NB4 (cell line): ENCODE measurements at regions not wholly inside any gene's neighbourhood (a gene's known extent, or its start where the extent isn't known, plus 50 kb on each side); places are given as distances from the start of the nearest gene placed in this dataset.

ENCODE experiments used
- MYC ChIP-seq: IDR thresholded peaks from 2 replicates; pipeline ENCODE4 v1.6.1; 2011; ENCODE audit warnings: low read depth, low read length
- TF ChIP-seq, protein P1 (sequence below): IDR thresholded peaks from one replicate; pipeline ENCODE4 v1.5.1; 2012; ENCODE audit warnings: low read depth, low read length
- TF ChIP-seq, protein P2 (sequence below): IDR thresholded peaks from 2 replicates; pipeline ENCODE4 v1.6.1; 2011; ENCODE audit warnings: low read depth, low read length

DNA sequence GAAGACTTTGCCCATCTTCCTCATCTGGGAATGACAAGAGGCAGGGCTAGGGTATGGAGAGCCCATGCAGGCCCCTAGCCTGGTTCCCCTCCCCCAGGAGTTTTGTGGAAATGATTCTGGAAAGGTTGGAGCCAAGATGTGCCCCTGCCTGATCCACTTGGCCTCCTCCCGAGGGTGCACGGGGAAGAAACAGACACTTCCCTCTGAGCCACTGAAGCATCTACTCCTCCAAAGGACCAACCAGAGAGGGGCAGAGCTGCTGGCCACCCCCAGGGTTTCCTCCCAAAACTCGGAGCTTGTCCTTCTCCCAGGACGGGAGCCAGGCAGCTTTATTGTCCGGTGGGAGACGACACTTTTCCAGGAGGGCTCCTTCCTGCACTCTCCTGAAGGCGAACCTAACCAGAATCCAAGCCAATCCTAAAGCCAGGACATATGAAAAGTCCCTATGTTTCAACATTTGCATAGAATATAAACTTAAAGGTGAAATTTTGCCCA is 149.2 kb upstream of the COPS8 start:
- TF ChIP-seq, protein P1, sequence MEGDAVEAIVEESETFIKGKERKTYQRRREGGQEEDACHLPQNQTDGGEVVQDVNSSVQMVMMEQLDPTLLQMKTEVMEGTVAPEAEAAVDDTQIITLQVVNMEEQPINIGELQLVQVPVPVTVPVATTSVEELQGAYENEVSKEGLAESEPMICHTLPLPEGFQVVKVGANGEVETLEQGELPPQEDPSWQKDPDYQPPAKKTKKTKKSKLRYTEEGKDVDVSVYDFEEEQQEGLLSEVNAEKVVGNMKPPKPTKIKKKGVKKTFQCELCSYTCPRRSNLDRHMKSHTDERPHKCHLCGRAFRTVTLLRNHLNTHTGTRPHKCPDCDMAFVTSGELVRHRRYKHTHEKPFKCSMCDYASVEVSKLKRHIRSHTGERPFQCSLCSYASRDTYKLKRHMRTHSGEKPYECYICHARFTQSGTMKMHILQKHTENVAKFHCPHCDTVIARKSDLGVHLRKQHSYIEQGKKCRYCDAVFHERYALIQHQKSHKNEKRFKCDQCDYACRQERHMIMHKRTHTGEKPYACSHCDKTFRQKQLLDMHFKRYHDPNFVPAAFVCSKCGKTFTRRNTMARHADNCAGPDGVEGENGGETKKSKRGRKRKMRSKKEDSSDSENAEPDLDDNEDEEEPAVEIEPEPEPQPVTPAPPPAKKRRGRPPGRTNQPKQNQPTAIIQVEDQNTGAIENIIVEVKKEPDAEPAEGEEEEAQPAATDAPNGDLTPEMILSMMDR, result no peak
- TF ChIP-seq, protein P2, sequence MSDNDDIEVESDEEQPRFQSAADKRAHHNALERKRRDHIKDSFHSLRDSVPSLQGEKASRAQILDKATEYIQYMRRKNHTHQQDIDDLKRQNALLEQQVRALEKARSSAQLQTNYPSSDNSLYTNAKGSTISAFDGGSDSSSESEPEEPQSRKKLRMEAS, result no peak
- no peak for TF ChIP-seq MYC
